ENCODE measurements at regions not wholly inside any gene's neighbourhood (a gene's known extent, or its start where the extent isn't known, plus 50 kb on each side); places are given as distances from the start of the nearest gene placed in this dataset.

DNA sequence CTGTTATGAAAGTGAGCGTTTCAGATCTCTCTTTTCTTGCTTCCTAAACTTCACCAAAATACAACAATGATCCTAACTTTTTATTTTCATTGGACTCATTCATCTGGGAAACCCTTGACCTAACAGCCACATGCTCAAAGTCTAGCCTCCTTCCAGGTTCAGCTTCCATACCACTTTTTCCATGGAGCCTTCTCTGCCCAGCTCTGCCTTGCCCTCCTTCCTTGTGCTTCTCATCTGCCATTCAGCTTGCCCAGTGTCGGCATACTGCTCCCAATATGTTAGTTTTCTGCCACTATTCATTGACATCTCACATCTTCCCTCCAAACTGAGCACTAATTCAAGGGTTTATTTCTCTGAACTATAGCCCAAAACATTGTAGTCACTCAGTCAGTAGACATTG, 214.7 kb downstream of the RAD51AP2 start:
- no peak for DNase-seq

DNA sequence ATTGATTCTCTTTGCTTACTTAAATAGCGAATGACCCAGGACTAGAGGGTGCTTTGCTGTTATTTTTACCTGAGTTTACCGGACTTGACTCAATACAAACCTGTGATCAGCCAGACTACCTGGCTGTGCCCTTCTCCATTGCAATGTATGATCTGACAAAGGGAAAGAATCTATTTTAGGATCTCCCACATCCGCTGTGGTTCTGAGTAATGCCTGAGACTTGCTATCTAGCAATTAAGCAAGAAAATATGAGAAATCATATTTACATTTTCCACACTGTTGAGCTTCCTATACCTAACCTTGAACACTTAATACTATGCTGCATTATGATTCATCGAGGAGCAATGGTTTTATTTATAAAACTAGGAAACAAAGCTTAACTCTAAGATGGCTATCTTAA, 215.2 kb downstream of the RAD51AP2 start:
- no peak for DNase-seq

DNA sequence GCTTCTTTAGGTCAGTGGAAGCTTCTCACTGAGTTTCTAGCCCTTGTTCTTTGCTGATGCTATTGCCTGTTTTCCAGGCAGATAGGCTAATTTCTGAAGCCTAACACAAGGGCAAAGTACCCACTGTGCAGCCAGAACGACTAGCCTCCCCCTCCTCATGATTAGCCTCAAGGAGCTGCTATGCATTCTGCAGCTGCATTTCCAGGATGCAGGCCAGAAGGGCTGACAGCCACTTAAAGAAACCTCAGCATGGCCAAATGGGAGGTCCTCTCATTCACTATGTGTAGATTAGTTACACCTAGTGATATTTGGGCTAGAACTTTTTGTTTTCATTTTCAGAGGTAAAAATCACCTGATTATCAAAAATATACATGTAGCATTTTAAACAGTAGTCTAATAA, 216.0 kb downstream of the RAD51AP2 start:
- DNase-seq = no peak

DNA sequence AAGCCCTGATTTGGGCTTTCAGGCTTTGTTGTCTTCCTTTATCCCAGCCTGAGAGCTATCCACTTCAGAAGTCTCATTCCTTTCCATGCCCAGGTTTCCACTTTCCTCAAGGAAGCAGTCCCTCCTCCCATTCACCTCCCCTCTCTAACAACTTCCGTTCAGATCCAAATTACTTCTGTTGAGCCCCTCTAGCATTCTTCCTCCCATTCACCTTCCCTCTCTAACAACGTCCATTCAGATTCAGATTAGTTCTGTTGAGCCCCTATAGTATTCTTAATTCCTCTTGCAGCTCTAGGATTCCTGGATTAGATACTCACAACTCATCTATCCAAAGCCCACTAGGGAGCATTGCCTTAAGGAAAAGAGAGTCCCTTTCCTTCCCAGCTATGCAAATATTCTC, 216.8 kb downstream of the RAD51AP2 start:
- DNase-seq = no peak

DNA sequence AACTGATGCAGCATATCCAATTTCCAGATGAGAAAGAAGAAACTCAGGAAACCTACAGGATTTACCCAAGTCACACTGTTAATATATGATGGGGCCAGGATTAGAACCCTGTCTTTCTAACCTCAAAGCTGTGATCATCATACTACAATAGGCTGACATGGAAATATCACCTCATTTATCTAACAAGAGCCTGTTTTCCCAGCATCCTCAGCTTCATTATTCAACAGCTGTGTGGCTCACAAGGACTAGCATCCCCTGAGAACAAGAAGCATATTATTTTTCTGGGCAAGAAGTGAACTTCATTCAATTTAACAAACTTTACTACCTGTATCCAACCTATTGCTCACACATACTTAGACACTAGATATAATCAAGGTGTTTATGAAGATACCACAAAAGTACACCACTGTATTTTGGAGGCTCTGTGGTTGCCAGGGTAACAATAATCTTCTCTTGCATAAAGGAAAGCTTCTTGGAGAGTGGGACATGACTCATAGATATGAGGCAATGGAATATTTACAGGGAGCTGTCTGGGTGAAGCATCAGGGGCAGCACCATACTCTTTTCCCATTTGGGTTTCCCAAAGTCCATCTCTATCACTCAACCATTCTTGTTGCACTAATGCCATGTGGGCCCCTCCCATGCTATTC, 218.2 kb downstream of the RAD51AP2 start:
- DNase-seq = no peak

DNA sequence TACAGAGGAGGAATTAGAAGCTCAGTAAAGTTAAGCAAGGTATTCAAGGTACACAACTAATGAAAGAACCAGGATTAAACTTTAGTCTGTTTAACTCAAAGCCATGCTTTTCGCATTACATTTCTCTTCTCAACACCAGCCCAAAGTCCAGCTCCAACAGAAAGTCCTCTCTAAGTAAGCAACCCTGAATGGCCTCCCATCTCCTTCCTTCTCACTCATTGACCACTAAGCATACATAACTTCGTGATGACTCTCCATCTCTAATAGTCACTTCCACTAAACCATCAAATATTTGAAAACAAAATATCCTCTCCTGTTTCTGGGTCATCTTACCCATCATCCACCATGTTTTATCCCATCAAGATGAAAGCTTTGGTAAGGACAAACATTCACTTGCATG, 219.8 kb downstream of the RAD51AP2 start:
- no peak for DNase-seq

DNA sequence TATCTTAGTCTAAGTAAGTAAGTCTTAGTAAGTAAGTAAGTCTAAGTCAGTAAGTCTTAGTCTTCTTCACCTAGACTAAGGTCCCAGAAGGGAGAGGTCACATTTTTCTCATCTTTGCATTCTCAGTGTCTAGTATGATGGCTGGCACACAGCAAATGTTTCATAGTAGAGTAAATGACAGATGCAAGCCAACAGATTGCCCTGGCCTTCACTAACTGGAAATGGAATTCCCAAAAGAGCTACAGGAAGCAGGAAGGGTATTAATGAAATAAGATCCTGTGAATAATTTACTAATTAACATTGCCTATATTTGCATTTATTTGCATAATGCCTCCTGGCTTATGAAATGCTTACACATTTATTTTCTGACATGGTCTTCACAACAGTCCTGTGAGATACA, 221.6 kb downstream of the RAD51AP2 start:
- no peak for DNase-seq

DNA sequence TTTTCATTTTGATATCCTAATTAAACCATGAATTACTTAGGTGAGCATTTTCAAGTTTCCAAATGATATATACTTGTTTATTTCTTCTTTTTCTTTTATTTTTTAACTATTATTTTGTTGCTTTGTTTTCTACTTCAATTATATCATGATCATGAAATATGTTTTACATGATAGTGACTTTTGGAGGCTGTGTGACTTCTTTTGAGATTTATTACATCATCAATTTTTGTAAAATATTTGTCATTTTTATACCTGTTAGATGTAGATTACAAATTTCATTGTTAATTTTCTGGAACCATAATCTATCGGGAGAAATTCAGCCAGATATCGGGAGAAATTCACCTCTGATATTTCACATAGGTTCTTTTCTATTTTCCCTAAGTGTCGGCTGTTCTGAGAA, 228.6 kb downstream of the RAD51AP2 start:
- no peak for DNase-seq

DNA sequence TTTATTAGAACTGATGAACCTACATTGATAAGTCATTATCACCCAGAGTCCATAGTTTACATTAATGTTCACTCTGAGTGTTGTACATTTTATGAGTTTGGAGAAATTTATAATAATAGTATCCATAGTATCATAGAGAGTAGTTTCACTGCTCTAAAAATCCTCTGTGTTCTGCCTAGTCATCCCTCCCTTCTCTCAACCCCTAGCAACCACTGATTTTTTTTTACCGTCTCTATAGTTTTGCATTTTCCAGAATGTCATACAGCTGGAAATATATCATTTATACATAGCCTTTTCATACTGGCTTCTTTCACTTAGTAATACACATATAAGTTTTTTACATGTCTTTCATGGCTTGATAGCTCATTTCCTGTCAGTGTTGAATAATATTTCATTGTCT, 231.1 kb downstream of the RAD51AP2 start:
- DNase-seq = no peak

DNA sequence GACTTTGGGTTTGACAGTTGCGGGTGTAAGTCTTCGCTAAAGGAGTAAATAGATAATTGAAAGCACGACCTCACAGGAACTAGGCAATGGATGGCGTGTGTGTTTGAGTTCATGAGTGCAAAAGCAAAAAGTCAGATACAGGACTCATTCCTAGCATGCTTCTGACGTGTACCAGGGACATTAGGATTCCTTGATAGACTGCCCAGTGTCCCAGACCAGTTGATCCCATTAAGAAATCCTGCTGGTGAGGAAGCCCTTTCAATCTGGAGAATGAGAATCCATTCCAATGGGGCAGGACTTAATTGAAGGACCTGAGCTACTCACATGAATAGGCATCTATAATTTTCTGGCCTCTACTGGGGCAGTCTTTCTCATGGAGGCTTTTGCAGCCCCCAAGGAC, 235.4 kb downstream of the RAD51AP2 start:
- DNase-seq = no peak

DNA sequence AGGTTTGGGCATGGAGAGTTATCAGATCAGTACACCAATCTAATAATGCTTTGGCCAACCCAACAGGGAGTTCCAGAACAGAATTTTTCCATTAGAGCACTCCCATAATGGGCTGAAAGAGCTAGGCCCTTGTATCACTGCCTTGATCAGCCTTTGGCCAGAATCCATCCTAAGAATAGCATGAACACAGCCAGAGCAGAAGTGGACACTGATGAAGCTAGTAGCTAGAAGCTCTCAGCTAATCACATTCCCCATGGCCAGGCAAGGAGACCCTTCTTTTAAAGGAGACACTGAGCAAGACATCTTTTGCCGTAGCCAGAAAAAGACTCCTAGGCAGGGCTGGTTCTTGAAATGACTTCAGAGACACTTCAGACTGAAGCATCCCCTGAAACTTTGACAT, 236.0 kb downstream of the RAD51AP2 start:
- DNase-seq = no peak

DNA sequence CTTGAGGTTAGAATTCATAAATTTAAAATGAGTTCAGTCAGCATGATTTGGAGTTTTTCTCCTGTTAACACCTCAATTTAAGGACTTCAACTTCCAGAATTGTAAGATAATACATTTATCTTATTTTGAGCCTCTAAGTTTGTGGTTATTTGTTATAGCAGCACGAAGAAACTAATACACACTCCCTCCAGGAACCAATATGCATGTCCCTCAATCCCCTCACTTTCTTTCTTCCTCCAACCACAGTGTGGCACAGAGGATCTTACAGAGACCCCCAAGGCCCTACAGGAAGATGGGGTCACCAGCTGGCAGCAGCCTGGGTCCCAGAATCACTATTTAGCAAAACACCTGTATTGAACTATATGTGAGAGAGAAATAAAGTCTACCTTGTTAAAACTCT, 242.0 kb downstream of the RAD51AP2 start:
- no peak for DNase-seq

DNA sequence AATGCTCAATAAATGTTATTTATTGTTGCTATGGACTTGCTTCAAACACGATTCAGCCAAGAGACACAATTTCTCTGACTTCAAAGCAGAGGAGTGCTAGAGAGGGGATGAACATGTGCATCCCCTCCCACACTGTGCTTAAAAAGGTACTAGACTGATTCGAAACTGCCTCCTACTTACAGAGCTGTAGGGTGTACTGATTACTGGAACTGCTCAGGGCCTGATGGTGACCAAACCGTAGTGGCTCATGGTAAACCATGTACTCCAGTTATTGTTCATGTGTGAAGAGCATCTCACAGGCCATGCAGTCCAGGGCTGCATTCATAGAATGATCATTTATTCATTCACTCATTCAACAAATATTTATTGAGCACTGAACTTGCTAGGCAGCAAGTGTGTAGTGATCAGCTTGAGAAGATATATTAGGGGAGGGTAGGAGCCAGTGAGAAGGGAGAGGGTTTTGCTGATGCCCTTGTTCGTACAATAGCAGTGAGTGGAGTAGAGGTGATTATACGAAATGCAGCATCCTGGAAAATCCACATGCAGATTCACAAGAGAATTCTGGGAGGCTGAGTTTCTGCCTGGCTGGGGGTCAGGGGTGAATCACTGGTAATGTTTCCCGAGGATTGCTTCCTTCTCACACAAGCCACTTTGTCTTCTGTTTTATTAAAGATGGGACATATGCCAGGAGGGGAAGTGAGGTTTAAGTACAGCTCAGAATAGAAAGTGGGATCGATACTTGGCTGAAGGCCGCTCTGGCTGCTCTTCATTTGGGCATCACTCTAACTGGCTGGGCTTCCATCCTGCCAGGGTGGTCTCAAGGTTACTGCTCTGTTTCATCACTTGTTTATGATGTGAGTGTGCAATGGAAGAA, 245.4 kb downstream of the RAD51AP2 start:
- DNase-seq = no peak

DNA sequence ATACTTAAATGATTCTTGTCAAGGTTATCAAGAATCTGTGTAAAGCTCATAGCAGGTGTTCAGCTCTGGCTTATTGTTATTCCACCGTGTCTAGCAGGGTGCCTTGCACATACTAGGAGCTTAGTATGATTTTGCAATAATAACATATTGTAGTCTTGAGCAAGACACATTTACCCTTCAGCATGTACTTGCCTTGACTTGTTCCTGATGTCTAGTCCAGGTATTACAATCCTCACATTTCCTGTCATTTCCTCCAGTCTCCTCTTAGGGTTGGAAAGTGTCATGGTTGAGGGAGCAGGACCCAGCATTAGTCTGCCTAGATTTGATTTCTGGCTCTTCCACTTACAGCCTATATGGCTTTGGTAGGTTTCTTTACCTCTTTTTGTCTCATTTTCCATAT, 246.1 kb downstream of the RAD51AP2 start:
- DNase-seq = no peak

DNA sequence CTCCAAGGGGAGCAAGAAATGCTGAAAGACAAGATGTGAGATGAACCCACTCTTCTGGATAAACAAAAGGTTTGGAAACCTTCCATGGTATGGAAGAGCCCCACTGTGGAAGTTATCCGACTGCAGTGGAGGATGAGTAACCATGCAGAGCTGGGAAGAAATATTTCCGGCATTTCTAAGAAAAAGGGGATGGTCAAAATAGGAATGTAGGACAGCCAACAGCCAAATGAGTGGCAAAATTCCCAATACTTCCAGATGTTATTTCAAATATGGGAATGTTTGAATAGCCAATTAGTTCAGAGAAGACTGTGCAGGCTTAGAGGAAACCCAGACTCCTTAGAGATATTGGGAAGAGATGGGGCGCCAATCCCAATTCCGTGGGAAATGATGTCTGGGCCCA, 246.8 kb downstream of the RAD51AP2 start:
- DNase-seq = no peak

DNA sequence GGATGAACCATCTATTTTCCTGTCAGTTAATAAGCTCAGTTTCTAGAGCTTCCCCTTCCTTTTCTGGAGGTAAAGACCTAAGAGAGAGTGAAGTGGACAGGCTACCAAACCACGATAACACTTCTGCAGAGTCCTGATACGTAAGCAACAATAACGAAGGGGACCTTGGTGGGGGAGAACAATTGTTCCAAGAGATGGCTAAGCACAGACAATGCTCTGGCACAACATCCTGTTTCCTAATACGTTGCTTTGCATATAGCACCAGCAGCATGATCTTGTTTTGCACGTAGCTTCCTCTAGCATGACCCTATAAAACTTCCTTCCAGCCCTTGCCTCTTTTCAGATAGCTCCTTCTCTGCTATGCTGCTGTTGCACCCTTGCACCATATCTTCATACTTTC, 247.3 kb downstream of the RAD51AP2 start:
- DNase-seq = peak in 1 of 2 donors; percentile 4

DNA sequence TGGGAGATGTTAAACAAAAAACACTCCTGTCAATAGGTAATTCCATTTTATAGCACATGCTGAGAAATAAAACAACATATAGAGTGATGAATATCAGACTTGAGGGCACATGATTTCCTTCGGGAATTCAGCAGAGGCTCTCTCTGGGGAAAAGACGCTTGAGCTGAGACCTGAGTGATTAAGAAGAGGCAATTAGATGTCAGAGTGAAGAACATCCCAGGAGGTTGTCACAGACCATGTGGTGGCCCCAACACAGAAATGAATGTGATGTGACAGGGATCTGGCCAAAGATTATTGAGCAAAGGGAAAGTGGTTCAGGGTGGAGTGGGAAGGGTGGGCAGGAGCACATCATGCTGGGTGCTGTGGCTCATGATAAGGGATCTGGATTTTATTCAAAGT, 254.7 kb downstream of the RAD51AP2 start:
- no peak for DNase-seq

DNA sequence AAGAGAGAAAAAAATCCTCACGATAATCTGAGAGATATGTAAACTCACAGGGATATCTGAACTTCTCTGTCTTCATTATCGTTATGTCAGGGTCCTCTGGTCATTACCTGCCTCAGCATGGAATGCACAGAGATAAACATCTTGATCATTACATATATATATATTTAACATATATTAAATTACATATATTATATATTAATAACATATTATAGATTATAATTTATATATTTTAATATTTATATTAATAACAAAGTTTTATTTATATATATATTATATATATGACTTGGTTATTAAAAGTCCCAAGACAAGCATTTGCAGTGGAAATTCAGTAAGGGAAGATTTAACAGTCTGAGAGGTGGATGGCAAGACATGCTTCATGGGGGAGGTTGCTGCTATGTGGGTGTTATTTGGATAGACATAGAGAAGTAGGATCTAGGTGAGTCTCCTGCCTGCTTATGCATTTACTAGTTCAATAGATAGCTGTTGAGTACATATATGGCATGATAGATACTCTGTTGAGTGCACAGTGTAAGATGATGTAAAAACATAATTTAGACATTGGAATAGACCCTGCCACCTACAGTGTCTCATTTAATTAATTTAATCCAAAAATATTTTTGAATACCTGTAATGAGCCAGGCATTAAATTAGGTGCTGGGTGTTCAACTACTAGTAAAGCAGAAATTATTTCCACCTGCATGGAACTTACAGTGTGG, 255.2 kb downstream of the RAD51AP2 start:
- no peak for DNase-seq

DNA sequence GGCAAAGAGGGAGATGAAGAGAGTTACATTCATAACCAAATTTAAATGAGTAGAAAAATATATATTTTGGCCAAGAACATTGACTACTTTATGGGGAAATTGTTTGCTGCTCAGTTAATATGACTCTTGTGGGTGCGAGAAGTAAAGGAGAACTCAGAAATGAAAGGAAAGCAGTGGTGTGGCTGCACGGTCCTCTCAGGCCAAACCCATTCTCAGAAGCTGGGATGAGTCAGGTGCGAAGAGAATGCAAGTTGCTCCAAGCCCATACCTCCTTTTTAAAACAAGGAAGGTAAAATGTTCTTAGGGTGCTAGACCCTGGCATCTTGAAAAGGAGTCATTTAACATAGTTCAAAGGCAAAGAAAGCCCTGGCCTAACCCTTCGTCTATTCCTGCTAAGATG, 258.6 kb downstream of the RAD51AP2 start:
- no peak for DNase-seq

DNA sequence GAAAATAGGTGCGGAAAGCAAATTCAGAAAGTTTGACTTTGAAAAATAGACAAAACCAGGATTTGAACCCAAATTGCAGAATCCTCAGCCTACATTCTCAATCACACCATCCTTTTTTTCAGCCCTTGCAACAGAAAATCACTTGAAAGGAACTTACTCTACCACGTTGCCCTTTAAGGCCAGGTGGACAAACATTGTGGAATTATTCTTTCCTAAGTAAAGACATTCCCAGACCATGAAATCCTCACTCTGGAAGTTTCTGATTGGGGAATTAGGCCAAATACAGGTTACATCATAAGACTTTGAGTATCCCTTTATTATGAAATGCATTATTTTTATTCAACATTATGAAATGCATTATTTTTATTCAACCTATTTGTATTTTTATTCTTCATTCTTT, 259.4 kb downstream of the RAD51AP2 start:
- DNase-seq = no peak

DNA sequence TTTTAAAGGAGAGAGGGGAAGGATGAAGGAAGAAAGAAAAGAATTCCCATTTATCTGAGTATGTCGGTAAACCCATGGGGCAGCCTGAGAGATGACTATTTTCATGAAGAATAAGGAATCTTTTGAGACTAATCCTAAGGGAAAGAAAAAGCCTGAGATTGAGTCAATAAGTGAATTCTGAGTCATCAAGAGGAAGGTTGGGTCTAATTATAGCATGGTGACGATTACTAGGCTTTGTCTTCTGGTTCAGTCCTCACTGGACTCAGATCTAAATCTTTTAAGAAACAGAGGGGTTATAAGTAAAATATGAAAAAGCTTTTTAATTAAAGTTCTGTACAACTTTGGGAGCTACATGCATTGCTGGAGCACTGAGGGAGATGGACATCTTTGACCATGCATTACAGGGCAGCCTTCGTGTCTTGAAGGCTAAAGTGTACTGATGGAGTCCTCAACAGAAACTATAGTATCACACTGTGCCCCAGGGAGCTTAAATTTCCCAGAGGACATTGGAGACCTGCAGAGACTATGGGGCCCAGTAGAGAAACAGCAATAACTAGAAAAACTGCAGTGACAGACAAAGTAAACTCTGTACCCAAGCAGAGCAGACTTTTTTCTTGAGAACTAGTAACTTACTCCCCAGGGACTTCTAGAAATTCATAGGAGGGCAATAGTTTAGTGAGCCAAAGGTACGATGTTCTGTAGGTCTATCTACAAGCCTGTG, 260.9 kb downstream of the RAD51AP2 start:
- no peak for DNase-seq

DNA sequence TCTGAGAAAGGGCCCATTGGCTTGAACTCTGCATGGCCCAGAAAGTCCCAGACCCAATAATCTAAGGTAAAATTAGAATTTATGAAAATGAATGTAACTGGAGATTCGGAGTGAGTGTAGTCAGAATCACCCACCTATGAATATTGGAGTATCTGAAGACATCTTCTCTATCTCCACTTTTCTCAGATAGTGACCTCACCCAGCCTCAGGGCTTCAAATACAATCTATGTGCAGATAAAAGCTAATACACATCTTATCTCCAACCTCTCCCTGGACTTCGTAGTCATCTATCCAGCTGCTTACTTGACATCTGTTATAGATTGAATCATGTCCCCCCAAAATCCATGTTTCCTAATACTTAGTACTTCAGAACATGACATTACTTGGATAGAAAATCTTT, 263.2 kb downstream of the RAD51AP2 start:
- no peak for DNase-seq

DNA sequence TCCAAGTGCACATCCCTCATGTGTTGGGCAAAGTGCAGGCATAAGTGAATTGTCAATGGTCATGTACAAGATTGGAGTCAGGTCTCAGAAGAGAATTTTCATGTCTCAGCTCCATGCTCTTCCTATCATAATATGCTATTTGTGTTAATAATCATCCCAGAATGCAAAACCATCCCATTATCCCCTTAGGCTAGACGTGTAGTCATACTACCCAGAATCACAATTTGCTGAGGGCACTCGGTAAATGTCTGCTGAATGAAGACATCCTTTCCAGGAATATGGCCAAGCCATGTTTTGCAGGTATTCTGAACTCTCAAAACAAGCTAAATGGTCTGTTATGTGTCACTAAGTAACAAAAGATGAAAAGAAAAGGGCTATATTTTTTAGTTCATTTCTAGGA, 263.8 kb downstream of the RAD51AP2 start:
- DNase-seq = no peak
